Neural crest cell (in vitro differentiated cells): ENCODE measurements at regions not wholly inside any gene's neighbourhood (a gene's known extent, or its start where the extent isn't known, plus 50 kb on each side); places are given as distances from the start of the nearest gene placed in this dataset.

ENCODE experiments used
- DNase-seq: peaks from one replicate; pipeline ENCODE4 v3.0.0; 2021; ENCODE audit warnings: low read depth, mixed read lengths, low spot score
- H3K27ac Mint-ChIP-seq: one replicate; pipeline ENCODE4 v1.8.0; 2021; ENCODE audit warnings: mild to moderate bottlenecking, mixed read lengths; ENCODE audit not compliant: unreplicated experiment
- H3K27me3 Mint-ChIP-seq: 2 replicates; pipeline ENCODE4 v1.8.0; 2021; ENCODE audit warnings: low read depth, mild to moderate bottlenecking, mixed read lengths
- H3K36me3 Mint-ChIP-seq: 2 replicates; pipeline ENCODE4 v1.8.0; 2021; ENCODE audit warnings: low read depth, mild to moderate bottlenecking, mixed read lengths
- H3K4me1 Mint-ChIP-seq: 2 replicates; pipeline ENCODE4 v1.8.0; 2021; ENCODE audit warnings: mixed read lengths
- H3K4me3 Mint-ChIP-seq: one replicate; pipeline ENCODE4 v1.8.0; 2021; ENCODE audit warnings: mild to moderate bottlenecking, mixed read lengths
- H3K9me3 Mint-ChIP-seq: 2 replicates; pipeline ENCODE4 v1.8.0; 2021; ENCODE audit warnings: mixed read lengths
- TF ChIP-seq, protein P1 (sequence below): fragments of 200-600 bp; sonication (generic); conservative IDR thresholded peaks from 2 replicates; pipeline ENCODE4 v1.5.0; 2021; ENCODE audit warnings: antibody characterized with exemption, mild to moderate bottlenecking

DNA sequence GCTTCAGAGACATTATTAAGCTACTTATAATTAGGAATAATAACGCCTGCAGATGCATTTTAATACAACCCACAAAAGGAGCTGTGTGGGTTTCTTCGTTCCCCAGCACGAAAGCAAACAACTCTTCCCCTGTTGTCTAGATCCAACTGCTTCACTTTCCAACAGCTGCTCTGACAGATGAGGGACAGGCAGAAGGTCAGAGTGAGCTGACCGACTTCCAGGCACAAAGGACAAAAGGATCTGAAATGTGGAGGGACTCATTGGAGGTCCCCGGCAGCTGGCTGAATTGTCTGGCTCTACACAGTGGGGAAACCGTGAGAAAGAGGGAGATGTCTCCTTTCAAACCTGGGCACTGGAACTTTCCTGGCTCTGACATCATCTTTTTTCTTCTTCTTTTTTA lies 79.1 kb upstream of the ALDH1B1 start:
- H3K27ac Mint-ChIP-seq, result no peak overlapping the region
- no peak for DNase-seq
- H3K4me1 Mint-ChIP-seq, result peaks cover 30% of the 10 kb centered on the region
- H3K27me3 Mint-ChIP-seq, result peaks cover 8% of the 10 kb centered on the region
- no peaks in the 10 kb centered on the region for H3K9me3 Mint-ChIP-seq
- TF ChIP-seq, protein P1, sequence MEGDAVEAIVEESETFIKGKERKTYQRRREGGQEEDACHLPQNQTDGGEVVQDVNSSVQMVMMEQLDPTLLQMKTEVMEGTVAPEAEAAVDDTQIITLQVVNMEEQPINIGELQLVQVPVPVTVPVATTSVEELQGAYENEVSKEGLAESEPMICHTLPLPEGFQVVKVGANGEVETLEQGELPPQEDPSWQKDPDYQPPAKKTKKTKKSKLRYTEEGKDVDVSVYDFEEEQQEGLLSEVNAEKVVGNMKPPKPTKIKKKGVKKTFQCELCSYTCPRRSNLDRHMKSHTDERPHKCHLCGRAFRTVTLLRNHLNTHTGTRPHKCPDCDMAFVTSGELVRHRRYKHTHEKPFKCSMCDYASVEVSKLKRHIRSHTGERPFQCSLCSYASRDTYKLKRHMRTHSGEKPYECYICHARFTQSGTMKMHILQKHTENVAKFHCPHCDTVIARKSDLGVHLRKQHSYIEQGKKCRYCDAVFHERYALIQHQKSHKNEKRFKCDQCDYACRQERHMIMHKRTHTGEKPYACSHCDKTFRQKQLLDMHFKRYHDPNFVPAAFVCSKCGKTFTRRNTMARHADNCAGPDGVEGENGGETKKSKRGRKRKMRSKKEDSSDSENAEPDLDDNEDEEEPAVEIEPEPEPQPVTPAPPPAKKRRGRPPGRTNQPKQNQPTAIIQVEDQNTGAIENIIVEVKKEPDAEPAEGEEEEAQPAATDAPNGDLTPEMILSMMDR, result no peak
- H3K4me3 Mint-ChIP-seq, result no peak overlapping the region
- H3K36me3 Mint-ChIP-seq, result no peaks in the 10 kb centered on the region

DNA sequence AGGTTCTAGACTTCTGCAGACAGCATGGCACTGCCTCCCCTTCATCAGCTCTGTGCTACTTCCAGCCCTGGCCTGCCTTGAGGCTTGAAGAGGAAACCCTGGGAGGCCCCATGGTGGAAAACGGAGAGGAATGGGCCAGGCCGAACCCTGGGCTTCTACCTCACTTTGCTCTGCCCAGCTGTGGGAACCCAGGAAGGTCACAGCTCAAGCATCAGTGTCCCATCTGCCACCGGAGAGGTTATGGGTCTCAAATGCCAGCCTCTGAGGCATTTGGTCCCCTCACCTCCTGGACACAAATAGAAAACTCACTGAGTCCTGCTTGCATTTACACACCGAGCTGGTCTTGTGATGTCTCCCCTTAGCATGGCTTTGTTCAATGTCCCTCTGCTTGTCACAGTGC lies 80.1 kb upstream of the ALDH1B1 start:
- Mint-ChIP-seq H3K27ac (no peak overlapping the region), H3K36me3 (no peaks in the 10 kb centered on the region), H3K27me3 (peaks cover 8% of the 10 kb centered on the region), H3K9me3 (no peaks in the 10 kb centered on the region), H3K4me3 (no peak overlapping the region), H3K4me1 (peaks cover 30% of the 10 kb centered on the region)
- TF ChIP-seq, protein P1, result no peak
- DNase-seq, result no peak

DNA sequence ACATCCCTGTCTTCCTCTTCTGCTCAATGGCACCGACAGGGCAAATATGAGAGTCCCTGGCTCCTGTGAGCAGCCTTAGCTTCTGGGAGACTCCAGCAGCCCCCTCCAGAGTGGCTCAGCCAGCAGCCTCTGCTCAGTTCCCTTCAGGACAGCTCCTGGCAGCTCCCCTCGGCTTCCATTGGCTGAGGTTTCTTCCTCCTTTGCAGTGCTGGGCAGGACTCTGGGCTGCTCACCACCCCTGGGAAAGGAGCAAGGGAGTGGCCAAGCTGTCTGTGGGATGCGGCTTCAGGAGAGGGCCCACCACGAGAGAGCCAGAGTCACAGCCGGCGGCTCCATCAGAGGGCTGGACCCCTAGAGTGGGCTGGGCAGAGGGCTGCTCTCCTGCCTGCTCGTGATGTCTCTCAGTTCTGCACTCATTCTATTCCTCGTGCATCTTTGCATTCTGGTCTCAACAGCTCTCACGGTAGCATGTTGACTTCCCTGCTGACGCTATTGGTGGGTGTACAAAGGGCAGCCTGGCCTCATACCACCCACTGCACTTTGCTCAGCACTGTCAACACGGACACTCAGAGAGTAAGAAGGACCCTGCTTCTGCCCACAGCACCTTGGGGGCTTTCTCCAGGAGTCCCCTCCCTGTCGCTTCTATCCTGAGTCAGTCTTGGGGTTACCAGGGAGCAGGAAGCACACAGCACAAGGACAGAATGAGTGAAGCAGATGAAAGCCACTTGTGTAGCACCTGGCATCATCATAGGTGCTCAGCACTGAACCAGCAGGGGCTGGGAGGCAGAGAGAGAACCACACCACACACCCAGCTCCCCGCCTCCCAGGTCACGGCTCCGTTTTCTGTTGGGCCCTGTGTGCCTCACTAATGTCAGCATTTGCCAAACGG lies 80.9 kb upstream of the ALDH1B1 start:
- H3K27me3 Mint-ChIP-seq, result peaks cover 8% of the 10 kb centered on the region
- no peak for DNase-seq
- H3K4me1 Mint-ChIP-seq, result peaks cover 30% of the 10 kb centered on the region
- TF ChIP-seq, protein P1, result no peak
- no peaks in the 10 kb centered on the region for H3K36me3 Mint-ChIP-seq
- H3K27ac Mint-ChIP-seq, result no peak overlapping the region
- H3K4me3 Mint-ChIP-seq, result no peak overlapping the region
- no peaks in the 10 kb centered on the region for H3K9me3 Mint-ChIP-seq

DNA sequence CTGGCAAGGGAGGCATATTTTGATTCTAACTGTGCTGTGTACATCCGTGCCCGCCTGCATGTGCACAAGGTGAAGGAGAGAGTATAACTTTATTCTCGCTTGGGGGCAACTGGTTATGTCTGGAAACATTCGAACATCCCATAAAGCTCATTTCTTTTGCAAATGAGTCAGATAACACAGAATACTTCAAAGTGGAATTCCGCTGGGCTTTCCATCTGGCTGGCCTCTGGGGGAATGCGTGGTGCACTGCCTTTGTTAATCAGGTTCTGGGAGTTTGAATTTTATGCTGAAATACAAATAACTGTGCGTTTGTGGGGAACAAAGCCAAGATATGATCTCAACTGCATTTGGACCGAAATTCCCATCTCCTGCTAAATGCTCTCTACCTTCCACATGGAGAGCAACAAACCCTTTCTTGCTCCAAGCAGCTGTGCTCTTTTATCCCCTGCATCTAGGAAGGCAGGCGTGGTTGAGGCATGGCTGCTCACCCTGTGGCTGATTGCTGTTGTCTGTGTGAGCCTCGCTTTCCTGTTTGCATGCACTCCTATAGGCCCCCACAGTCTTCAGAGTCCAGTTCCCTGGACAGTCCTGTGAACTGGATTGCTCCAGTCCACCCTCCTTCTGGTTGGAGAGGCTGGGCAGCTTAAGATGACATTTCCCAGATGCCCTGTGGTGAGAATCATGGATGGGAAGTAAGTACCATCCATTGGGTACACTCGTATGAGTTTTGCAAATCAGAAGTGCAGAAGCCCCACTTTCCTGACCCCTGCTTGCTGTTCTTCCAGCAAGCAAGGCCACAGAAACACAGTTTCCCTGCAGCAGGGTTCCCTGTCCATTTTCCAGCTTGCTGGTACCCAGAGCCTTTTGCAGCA lies 82.9 kb upstream of the ALDH1B1 start:
- peaks cover 30% of the 10 kb centered on the region for H3K4me1 Mint-ChIP-seq
- no peak for DNase-seq
- H3K27ac Mint-ChIP-seq, result no peak overlapping the region
- TF ChIP-seq, protein P1, result no peak
- H3K4me3 Mint-ChIP-seq, result no peak overlapping the region
- H3K36me3 Mint-ChIP-seq, result no peaks in the 10 kb centered on the region
- peaks cover 2% of the 10 kb centered on the region for H3K9me3 Mint-ChIP-seq
- no peaks in the 10 kb centered on the region for H3K27me3 Mint-ChIP-seq

DNA sequence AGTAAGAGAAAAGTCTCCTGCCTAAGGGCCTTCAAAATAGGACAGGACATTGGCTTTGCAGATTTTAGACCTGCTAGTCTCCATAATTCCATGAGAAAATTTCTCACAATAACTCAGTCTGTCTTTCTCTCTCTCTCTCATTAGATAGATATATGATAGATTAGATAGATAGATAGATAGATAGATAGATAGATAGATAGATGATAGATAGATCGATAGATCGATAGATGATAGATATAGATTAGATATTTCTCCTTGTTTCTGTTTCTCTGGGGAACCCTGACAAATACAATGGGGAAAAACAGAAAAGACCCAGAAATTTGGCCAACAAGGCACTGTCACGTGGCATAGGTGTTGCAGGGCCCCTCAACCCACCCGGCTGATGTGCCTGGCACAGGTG lies 84.4 kb upstream of the ALDH1B1 start:
- Mint-ChIP-seq H3K4me1 (peaks cover 21% of the 10 kb centered on the region), H3K9me3 (peaks cover 2% of the 10 kb centered on the region), H3K27ac (no peak overlapping the region), H3K36me3 (no peaks in the 10 kb centered on the region), H3K4me3 (no peak overlapping the region), H3K27me3 (no peaks in the 10 kb centered on the region)
- TF ChIP-seq, protein P1, result no peak
- no peak for DNase-seq
